ENCODE measurements at regions not wholly inside any gene's neighbourhood (a gene's known extent, or its start where the extent isn't known, plus 50 kb on each side); places are given as distances from the start of the nearest gene placed in this dataset.

GRCh38 chr5:15003511-15003920 is 131.9 kb upstream of the ANKH start:
- H3K36me3 ChIP-seq (ENCODE audit: insufficient read depth, low read length): no peaks in the 10 kb centered on the region
- Mint-ChIP-seq H3K27ac (ENCODE audit: unreplicated experiment) (no peak overlapping the region), H3K4me1 (ENCODE audit: low read depth, unreplicated experiment) (peaks cover 16% of the 10 kb centered on the region), H3K36me3 (ENCODE audit: low read depth, unreplicated experiment) (no peaks in the 10 kb centered on the region), H3K9me3 (ENCODE audit: unreplicated experiment) (peaks cover under 1% of the 10 kb centered on the region), H3K4me3 (ENCODE audit: unreplicated experiment) (no peak overlapping the region), H3K27me3 (ENCODE audit: low read depth, unreplicated experiment) (no peaks in the 10 kb centered on the region)
- no peak overlapping the region for H3K27ac ChIP-seq (ENCODE audit: low read depth, low read length)
- H3K4me1 ChIP-seq (ENCODE audit: insufficient read depth, low read length): peaks cover 9% of the 10 kb centered on the region
- H4K20me1 ChIP-seq (ENCODE audit: insufficient read depth, low read length): no peaks in the 10 kb centered on the region
- no peak overlapping the region for H3K4me3 ChIP-seq (ENCODE audit: insufficient read depth, low read depth, low read length)
- H3K79me2 ChIP-seq (ENCODE audit: insufficient read depth, low read length): no peaks in the 10 kb centered on the region
- H3K9me3 ChIP-seq (ENCODE audit: insufficient read depth, low read depth, low read length): no peaks in the 10 kb centered on the region
- no peak overlapping the region for H2AFZ ChIP-seq (ENCODE audit: low read depth, low read length)
- peak; percentile 59 for DNase-seq (ENCODE audit: low read depth)
- H3K4me2 ChIP-seq (ENCODE audit: low read length): no peak overlapping the region
- TF ChIP-seq CTCF (IDR thresholded peaks at IDR 0.05; ENCODE audit: insufficient read depth, low read depth, low read length) (peak; percentile 89), EZH2 (IDR thresholded peaks at IDR 0.05; ENCODE audit: insufficient read depth, low read length) (no peak)
- peaks cover 3% of the 10 kb centered on the region for H3K27me3 ChIP-seq (ENCODE audit: insufficient read depth, low read length)
- no peak for FAIRE-seq
- H3K9ac ChIP-seq (ENCODE audit: low read length): no peak overlapping the region

- no peaks in the 10 kb centered on the region for H3K79me2 ChIP-seq (ENCODE audit: insufficient read depth, low read length)
- H3K9me3 ChIP-seq (ENCODE audit: insufficient read depth, low read depth, low read length): peaks cover 7% of the 10 kb centered on the region
- peaks cover 10% of the 10 kb centered on the region for H3K27me3 ChIP-seq (ENCODE audit: insufficient read depth, low read length)
- no peaks in the 10 kb centered on the region for H3K36me3 ChIP-seq (ENCODE audit: insufficient read depth, low read length)
- no peaks in the 10 kb centered on the region for H4K20me1 ChIP-seq (ENCODE audit: insufficient read depth, low read length)
- Mint-ChIP-seq H3K36me3 (ENCODE audit: low read depth, unreplicated experiment) (no peaks in the 10 kb centered on the region), H3K4me1 (ENCODE audit: low read depth, unreplicated experiment) (peaks cover 8% of the 10 kb centered on the region), H3K4me3 (ENCODE audit: unreplicated experiment) (no peak overlapping the region), H3K9me3 (ENCODE audit: unreplicated experiment) (peaks cover 4% of the 10 kb centered on the region), H3K27me3 (ENCODE audit: low read depth, unreplicated experiment) (no peaks in the 10 kb centered on the region), H3K27ac (ENCODE audit: unreplicated experiment) (no peak overlapping the region)
- no peak for TF ChIP-seq CTCF (IDR thresholded peaks at IDR 0.05; ENCODE audit: insufficient read depth, low read depth, low read length)
- no peak for TF ChIP-seq EZH2 (IDR thresholded peaks at IDR 0.05; ENCODE audit: insufficient read depth, low read length)
- FAIRE-seq (no peak), DNase-seq (ENCODE audit: low read depth) (no peak)
- H3K4me2 ChIP-seq (ENCODE audit: low read length): no peak overlapping the region
- H3K4me3 ChIP-seq (ENCODE audit: insufficient read depth, low read depth, low read length): no peak overlapping the region
- peaks cover 2% of the 10 kb centered on the region for H3K4me1 ChIP-seq (ENCODE audit: insufficient read depth, low read length)
- H3K27ac ChIP-seq (ENCODE audit: low read depth, low read length): no peak overlapping the region
- H3K9ac ChIP-seq (ENCODE audit: low read length): no peak overlapping the region
- H2AFZ ChIP-seq (ENCODE audit: low read depth, low read length): no peak overlapping the region
Measured at GRCh38 chr5:15002791-15003190, 131.2 kb upstream of the ANKH start.

GRCh38 chr5:15002173-15002572 is 130.6 kb upstream of the ANKH start:
- H3K9me3 ChIP-seq (ENCODE audit: insufficient read depth, low read depth, low read length): peaks cover 9% of the 10 kb centered on the region
- H3K4me1 ChIP-seq (ENCODE audit: insufficient read depth, low read length): no peaks in the 10 kb centered on the region
- peaks cover 6% of the 10 kb centered on the region for H3K4me1 Mint-ChIP-seq (ENCODE audit: low read depth, unreplicated experiment)
- no peak overlapping the region for H3K4me3 ChIP-seq (ENCODE audit: insufficient read depth, low read depth, low read length)
- H3K27ac Mint-ChIP-seq (ENCODE audit: unreplicated experiment): no peak overlapping the region
- DNase-seq (ENCODE audit: low read depth): no peak
- H3K27ac ChIP-seq (ENCODE audit: low read depth, low read length): no peak overlapping the region
- H3K36me3 Mint-ChIP-seq (ENCODE audit: low read depth, unreplicated experiment): no peaks in the 10 kb centered on the region
- H3K79me2 ChIP-seq (ENCODE audit: insufficient read depth, low read length): no peaks in the 10 kb centered on the region
- no peaks in the 10 kb centered on the region for H4K20me1 ChIP-seq (ENCODE audit: insufficient read depth, low read length)
- peaks cover 11% of the 10 kb centered on the region for H3K27me3 ChIP-seq (ENCODE audit: insufficient read depth, low read length)
- H2AFZ ChIP-seq (ENCODE audit: low read depth, low read length): no peak overlapping the region
- no peak overlapping the region for H3K4me2 ChIP-seq (ENCODE audit: low read length)
- peaks cover 4% of the 10 kb centered on the region for H3K9me3 Mint-ChIP-seq (ENCODE audit: unreplicated experiment)
- no peaks in the 10 kb centered on the region for H3K27me3 Mint-ChIP-seq (ENCODE audit: low read depth, unreplicated experiment)
- no peak overlapping the region for H3K9ac ChIP-seq (ENCODE audit: low read length)
- no peak overlapping the region for H3K4me3 Mint-ChIP-seq (ENCODE audit: unreplicated experiment)
- no peak for FAIRE-seq
- TF ChIP-seq EZH2 (IDR thresholded peaks at IDR 0.05; ENCODE audit: insufficient read depth, low read length) (no peak), CTCF (IDR thresholded peaks at IDR 0.05; ENCODE audit: insufficient read depth, low read depth, low read length) (no peak)
- H3K36me3 ChIP-seq (ENCODE audit: insufficient read depth, low read length): no peaks in the 10 kb centered on the region

All from astrocyte (in vitro differentiated cells and primary cell).